Panc1 (cell line): ENCODE measurements at regions not wholly inside any gene's neighbourhood (a gene's known extent, or its start where the extent isn't known, plus 50 kb on each side); places are given as distances from the start of the nearest gene placed in this dataset.

Source experiments
- ATAC-seq: fragments of 200-7000 bp; cut with Tn5 transposase; 2 replicates; pipeline ENCODE4 v1.9.1; 2020; ENCODE audit warnings: mild to moderate bottlenecking, moderate library complexity
- BruUV-seq: library from RNA; stranded (reverse); fragments of 400-500 nt; replicated peaks from 2 replicates; lab custom pipeline; 2021; lab: Mats Ljungman, UMichigan
- CTCF ChIA-PET: fragments of 300-600 bp; sonication (Branson Sonifier 250); formaldehyde crosslinking; loops from one replicate; lab custom pipeline; 2022; ENCODE audit warnings: antibody characterized with exemption; lab: Charles Lee
- POLR2A ChIA-PET: fragments of 300-600 bp; sonication (Branson Sonifier 250); formaldehyde crosslinking; loops from one replicate; lab custom pipeline; 2022; ENCODE audit warnings: antibody characterized with exemption; lab: Charles Lee
- DNase-seq: peaks from one replicate; pipeline ENCODE4 v3.0.0-alpha.2; 2010; ENCODE audit warnings: low read depth, low spot score
- H3K27ac ChIP-seq: 2 replicates; pipeline ENCODE4 v1.5.1; 2011; ENCODE audit warnings: mild to moderate bottlenecking, low read length, inconsistent platforms
- H3K27me3 ChIP-seq: fragments of 200-500 bp; sonication (Bioruptor generic); 2 replicates; pipeline ENCODE4 v1.6.0; 2014; ENCODE audit warnings: low read length, inconsistent platforms; ENCODE audit not compliant: control insufficient read depth, insufficient read depth
- H3K36me3 ChIP-seq: fragments of 200-500 bp; sonication (Bioruptor generic); 2 replicates; pipeline ENCODE4 v1.5.1; 2014; ENCODE audit warnings: inconsistent platforms, mild to moderate bottlenecking, low read length, moderate library complexity; ENCODE audit not compliant: control insufficient read depth, insufficient read depth
- H3K4me1 ChIP-seq: 2 replicates; pipeline ENCODE4 v1.5.1; 2011; ENCODE audit warnings: inconsistent platforms, mild to moderate bottlenecking, low read length, moderate library complexity; ENCODE audit not compliant: control insufficient read depth, insufficient read depth
- H3K4me3 ChIP-seq, 2 experiments: 2 replicates each; pipeline ENCODE4 v1.5.1; 2011 to 2012; ENCODE audit warnings: low read depth in 2 of 2, low read length in 2 of 2, mild to moderate bottlenecking in 2 of 2, inconsistent platforms in 1 of 2, moderate library complexity in 1 of 2
- H3K9me3 ChIP-seq: fragments of 200-500 bp; sonication (Bioruptor generic); 2 replicates; pipeline ENCODE4 v1.5.1; 2014; ENCODE audit warnings: low read depth, mild to moderate bottlenecking, inconsistent platforms, low read length, moderate library complexity; ENCODE audit not compliant: control insufficient read depth, insufficient read depth
- CTCF ChIP-seq: fragments of 450-650 bp; IDR thresholded peaks from 2 replicates; pipeline ENCODE4 v1.5.1; 2017; ENCODE audit warnings: mild to moderate bottlenecking
- POLR2AphosphoS5 ChIP-seq: IDR thresholded peaks from 2 replicates; pipeline ENCODE4 v1.6.1; 2012; ENCODE audit warnings: mild to moderate bottlenecking, low read depth, low read length, moderate library complexity
- REST ChIP-seq, 2 experiments: IDR thresholded peaks; 2 replicates each; pipeline ENCODE4 v1.6.1; 2011 to 2012; ENCODE audit warnings: low read depth in 2 of 2, control low read depth in 1 of 2, low read length in 1 of 2, mild to moderate bottlenecking in 1 of 2, moderate library complexity in 1 of 2; ENCODE audit not compliant: insufficient read depth in 1 of 2
- SIN3A ChIP-seq: IDR thresholded peaks from 2 replicates; pipeline ENCODE4 v1.6.1; 2012; ENCODE audit warnings: low read depth, mild to moderate bottlenecking, low read length, moderate library complexity, borderline replicate concordance; ENCODE audit not compliant: insufficient read depth
- TCF7L2 ChIP-seq: IDR thresholded peaks from 2 replicates; pipeline ENCODE4 v1.6.1; 2011; ENCODE audit warnings: mild to moderate bottlenecking, low read depth, low read length, inconsistent platforms
- in situ Hi-C: cut with HindIII; loops from 2 replicates; pipeline ENCODE4 v1.10.0; 2016; ENCODE audit warnings: low sequenced_read_pairs, low pct_unique_long_range_greater_than_20kb
- intact Hi-C: fragments of 100-400 bp; cut with micrococcal nuclease; formaldehyde crosslinking; loops from one replicate; pipeline ENCODE4 v1.10.0; 2022; ENCODE audit not compliant: unreplicated experiment

- TF ChIP-seq POLR2AphosphoS5 = no peak
- no peak for TF ChIP-seq CTCF
- no peak for TF ChIP-seq SIN3A
- TF ChIP-seq REST (IDR thresholded peaks at IDR 0.05; ENCODE audit: insufficient read depth in 1 of 2, low read depth in 2 of 2, low read length in 1 of 2) = no peak
- TF ChIP-seq TCF7L2 = no peak
- Histone ChIP-seq H3K4me3 (no peak overlapping the region), H3K27me3 (no peaks in the 10 kb centered on the region), H3K36me3 (no peaks in the 10 kb centered on the region), H3K4me1 (no peaks in the 10 kb centered on the region), H3K9me3 (no peaks in the 10 kb centered on the region; the same call in 1 of the 2 replicates), H3K27ac (no peak overlapping the region)
- CTCF ChIA-PET = no interaction called here
- ATAC-seq (no peak), DNase-seq (no peak)
- POLR2A ChIA-PET = no interaction called here
- in situ Hi-C loops = no loop called here
- no TSS peak for BruUV-seq
- intact Hi-C loops = no loop called here
Measured at GRCh38 chr7:3105856-3106255, 62.2 kb upstream of the CARD11 start.

GRCh38 chr7:3106361-3106826 is 62.7 kb upstream of the CARD11 start:
- intact Hi-C loops (no loop called here), in situ Hi-C loops (no loop called here)
- H3K4me3 ChIP-seq = no peak overlapping the region
- CTCF ChIA-PET = no interaction called here
- no peaks in the 10 kb centered on the region for H3K36me3 ChIP-seq
- DNase-seq (no peak), ATAC-seq (no peak)
- POLR2A ChIA-PET = interaction anchor here (0.6 kb wide), 1 partner anchor 76 kb away, joined by 7 read pairs; no protein-coding TSS in a partner anchor
- H3K27me3 ChIP-seq = no peaks in the 10 kb centered on the region
- no peak overlapping the region for H3K27ac ChIP-seq
- no TSS peak for BruUV-seq
- TF ChIP-seq SIN3A (no peak), CTCF (no peak)
- no peaks in the 10 kb centered on the region for H3K4me1 ChIP-seq
- H3K9me3 ChIP-seq = no peaks in the 10 kb centered on the region; the same call in 1 of the 2 replicates
